ENCODE measurements at regions not wholly inside any gene's neighbourhood (a gene's known extent, or its start where the extent isn't known, plus 50 kb on each side); places are given as distances from the start of the nearest gene placed in this dataset.
A peak's percentile ranks its signal among the peaks of the same experiment; 100 is the strongest.
"Not testable (repeated sequence)": the region's sequence is repeated elsewhere in the genome, so short reads cannot be mapped to it uniquely, and the experiment has no call there.

DNA sequence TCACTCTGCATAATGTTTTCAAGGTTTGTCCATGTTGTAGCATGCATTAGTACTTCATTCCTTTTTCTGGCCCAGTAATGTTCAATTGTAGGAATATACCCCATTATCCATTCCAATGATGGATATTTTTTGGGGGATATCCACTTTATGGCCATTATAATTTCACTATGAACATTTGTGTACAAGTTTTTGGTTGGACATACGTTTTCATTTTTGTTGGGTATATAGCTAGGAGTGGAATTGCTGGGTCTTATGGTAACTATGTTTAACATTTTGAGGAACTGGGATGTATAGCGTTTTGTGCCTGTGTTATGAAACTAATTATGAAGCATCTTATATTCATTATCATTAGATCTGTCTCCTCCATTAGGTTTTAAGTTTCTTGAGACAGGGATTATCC, 191.6 kb downstream of the TM9SF2 start:
- Histone ChIP-seq H3K27me3 (ENCODE audit: low read depth) (peaks cover 51% of the 10 kb centered on the region), H3K4me1 (peaks cover 26% of the 10 kb centered on the region)

DNA sequence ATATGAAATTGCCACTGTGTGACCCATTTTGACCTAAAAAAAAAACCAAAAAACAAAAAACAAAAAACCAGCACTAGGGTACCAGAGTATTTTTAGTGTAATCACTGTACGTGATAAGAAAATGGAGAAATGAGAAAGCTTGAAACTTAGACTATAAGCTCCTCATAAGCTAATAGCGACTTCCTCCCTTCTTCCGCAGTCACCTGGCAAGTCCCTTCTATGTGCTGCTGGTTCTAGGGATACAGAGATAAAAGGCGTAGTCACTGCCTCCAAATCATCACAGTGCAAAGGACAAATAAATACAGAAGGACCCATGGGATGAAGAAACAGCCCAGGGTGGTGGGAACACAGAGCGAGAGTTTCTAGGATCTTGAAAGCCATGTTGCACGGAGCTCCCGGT, 190.3 kb downstream of the TM9SF2 start:
- Histone ChIP-seq H3K4me1 (peaks cover 26% of the 10 kb centered on the region), H3K4me3 (no peak overlapping the region), H3K36me3 (replicated peaks) (no peaks in the 10 kb centered on the region), H3K27me3 (ENCODE audit: low read depth) (peaks cover 51% of the 10 kb centered on the region), H3K9me3 (no peaks in the 10 kb centered on the region)
- in situ Hi-C loops (cut with MboI; ENCODE audit: low sequenced_read_pairs) = no loop called here
- DNase-seq (ENCODE audit: low spot score in 2 of 2) = no peak

More for the DNA sequence above, 191.6 kb downstream of the TM9SF2 start:
- Histone ChIP-seq H3K36me3 (replicated peaks) (no peaks in the 10 kb centered on the region), H3K4me3 (no peak overlapping the region), H3K9me3 (no peaks in the 10 kb centered on the region)
- no peak for DNase-seq (ENCODE audit: low spot score in 2 of 2)
- in situ Hi-C loops (cut with MboI; ENCODE audit: low sequenced_read_pairs) = no loop called here

DNA sequence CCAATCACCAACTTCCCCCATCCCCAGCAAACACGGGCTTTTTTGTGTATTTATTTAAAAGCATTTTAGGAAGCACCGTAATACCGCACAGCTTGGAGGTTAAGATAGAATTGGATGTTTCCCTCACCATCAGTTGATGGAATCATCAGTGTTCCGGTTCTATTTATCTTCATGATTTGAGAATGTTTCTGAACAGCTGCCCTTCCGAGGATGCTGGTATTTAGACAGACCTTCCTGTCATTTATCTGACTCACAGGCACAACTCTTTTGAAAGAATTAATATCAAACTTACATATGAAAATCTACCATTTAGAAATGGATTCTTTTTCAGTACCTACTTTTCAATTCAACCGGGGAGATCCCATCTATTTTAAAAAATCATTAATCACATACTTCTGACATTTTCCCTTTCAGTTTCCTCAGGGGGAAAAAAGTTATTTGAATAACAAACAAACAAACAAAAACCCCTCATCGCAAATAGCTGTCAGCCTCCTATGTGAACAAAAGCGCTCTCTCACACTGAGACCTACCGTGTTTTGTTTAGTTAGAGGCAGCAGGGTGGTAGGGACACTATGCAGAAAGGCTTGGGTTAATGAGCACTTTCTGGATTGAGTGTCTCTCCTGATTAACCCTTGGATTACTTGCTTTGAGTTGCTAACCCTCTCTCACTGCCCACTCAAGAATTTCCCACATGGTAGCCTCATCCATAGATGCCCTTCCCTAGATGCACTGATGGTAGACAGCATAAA, 189.3 kb downstream of the TM9SF2 start:
- in situ Hi-C loops (cut with MboI; ENCODE audit: low sequenced_read_pairs) = no loop called here
- no peaks in the 10 kb centered on the region for H3K9me3 ChIP-seq
- peak; percentile 22 to 42 for DNase-seq (ENCODE audit: low spot score in 2 of 2)
- H3K27me3 ChIP-seq (ENCODE audit: low read depth) = peaks cover 51% of the 10 kb centered on the region
- no peaks in the 10 kb centered on the region for H3K36me3 ChIP-seq (replicated peaks)
- H3K4me3 ChIP-seq = no peak overlapping the region
- peaks cover 26% of the 10 kb centered on the region for H3K4me1 ChIP-seq

DNA sequence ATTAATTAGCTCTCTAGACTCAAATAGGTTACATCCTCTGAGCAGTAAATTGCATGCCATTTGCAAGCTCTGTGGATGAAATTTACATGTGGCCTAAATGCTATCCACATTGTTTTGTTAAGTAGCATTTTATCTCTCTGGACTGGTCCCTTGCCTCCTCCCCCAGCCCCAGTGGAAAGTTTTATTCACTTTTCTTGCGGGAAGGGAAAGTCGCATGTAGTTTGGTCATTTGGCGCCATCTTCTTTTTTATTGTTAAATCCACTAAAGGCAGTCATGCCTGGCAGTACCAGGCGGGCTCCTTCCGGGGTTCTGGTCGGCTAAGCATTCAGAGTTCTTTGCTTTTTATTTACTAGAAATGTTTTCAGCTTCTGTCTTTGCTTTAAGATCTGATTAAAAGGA, 188.7 kb downstream of the TM9SF2 start:
- H3K4me1 ChIP-seq = peaks cover 26% of the 10 kb centered on the region
- H3K4me3 ChIP-seq = no peak overlapping the region
- in situ Hi-C loops (cut with MboI; ENCODE audit: low sequenced_read_pairs) = no loop called here
- peaks cover 46% of the 10 kb centered on the region for H3K27me3 ChIP-seq (ENCODE audit: low read depth)
- DNase-seq (ENCODE audit: low spot score in 2 of 2) = peak in 1 of 2 experiments; percentile 23
- H3K9me3 ChIP-seq = no peaks in the 10 kb centered on the region
- H3K36me3 ChIP-seq (replicated peaks) = no peaks in the 10 kb centered on the region

DNA sequence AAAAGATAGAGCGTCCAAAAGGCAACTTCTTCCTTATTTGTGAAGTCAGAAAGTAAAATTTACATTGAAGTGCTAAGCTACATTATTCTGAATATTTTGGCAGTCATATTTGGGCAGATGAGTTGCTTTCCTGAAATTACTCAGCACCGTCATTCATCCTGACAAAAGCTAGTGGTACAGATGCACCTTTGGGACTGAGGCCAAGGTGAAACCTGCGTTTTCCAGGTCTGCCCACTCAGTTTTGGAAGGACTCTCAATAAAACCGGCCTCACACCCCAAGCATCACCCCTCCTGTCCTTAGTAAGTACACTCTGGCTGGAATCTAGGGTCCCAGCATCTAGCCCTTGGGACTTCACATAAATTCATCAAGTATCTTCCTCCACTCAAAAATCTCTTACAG, 187.5 kb downstream of the TM9SF2 start:
- Histone ChIP-seq H3K27me3 (ENCODE audit: low read depth) (peaks cover 36% of the 10 kb centered on the region), H3K4me3 (no peak overlapping the region), H3K36me3 (replicated peaks) (no peaks in the 10 kb centered on the region), H3K9me3 (no peaks in the 10 kb centered on the region), H3K4me1 (peaks cover 20% of the 10 kb centered on the region)
- DNase-seq (ENCODE audit: low spot score in 2 of 2) = no peak
- in situ Hi-C loops (cut with MboI; ENCODE audit: low sequenced_read_pairs) = no loop called here

DNA sequence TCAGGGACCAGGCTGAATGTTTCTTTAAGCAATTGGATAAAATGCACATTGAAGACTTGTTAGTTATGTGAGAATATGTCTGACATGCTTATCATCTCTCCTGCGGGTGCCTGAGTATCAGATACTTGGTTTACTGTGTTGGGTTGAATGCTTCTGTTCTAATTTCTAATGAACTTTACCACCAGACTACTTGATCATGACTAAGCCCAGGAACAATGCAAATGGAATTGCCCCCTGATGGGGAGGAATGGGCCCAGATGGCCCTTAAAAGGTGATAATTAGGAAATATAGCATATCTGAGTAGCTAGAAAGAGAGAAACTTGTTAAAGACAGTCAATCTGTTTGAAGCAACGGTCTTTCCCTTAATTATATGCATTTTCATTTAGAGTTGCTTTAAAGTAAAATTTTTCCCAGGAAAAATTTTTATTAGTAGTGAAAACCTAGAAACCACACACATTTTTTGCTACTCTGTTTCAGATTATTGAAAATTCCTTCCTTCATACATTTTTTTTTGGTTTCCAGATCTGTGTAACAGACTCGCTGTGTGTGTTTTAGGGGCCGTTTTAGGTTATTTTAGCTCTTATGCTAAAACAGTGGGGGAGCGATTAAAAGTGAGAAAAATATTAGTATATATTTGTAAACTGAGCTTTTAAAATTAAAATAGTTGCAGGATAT, 186.6 kb downstream of the TM9SF2 start:
- no peaks in the 10 kb centered on the region for H3K36me3 ChIP-seq (replicated peaks)
- no peak for DNase-seq (ENCODE audit: low spot score in 2 of 2)
- peaks cover 17% of the 10 kb centered on the region for H3K4me1 ChIP-seq
- no peak overlapping the region for H3K4me3 ChIP-seq
- in situ Hi-C loops (cut with MboI; ENCODE audit: low sequenced_read_pairs) = no loop called here
- no peaks in the 10 kb centered on the region for H3K9me3 ChIP-seq
- peaks cover 34% of the 10 kb centered on the region for H3K27me3 ChIP-seq (ENCODE audit: low read depth)

DNA sequence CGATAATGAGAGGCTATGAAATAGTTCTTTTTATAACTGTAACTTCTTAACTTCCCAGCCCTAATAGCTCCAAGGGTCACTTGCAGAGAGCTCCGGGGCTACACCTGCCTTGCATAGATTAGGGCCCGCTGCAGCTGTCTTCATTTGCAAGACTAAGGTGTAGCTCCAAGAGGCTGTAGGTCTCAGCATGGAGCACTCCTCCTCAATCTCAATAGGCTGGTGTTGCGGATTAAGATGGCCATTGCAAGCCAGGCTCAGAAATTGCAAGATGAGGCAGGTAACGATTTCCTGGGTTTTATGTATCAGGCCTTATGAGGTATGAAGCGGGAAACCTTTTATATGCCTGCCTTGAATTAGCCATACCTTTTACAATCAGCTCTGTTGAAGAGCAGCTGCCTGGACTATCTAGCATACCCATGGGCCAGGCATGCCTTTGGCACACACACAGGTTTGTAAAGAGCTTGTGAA, 185.7 kb downstream of the TM9SF2 start:
- Histone ChIP-seq H3K36me3 (replicated peaks) (no peaks in the 10 kb centered on the region), H3K9me3 (no peaks in the 10 kb centered on the region), H3K27me3 (ENCODE audit: low read depth) (peaks cover 28% of the 10 kb centered on the region), H3K4me1 (peaks cover 17% of the 10 kb centered on the region), H3K4me3 (no peak overlapping the region)
- DNase-seq (ENCODE audit: low spot score in 2 of 2) = peak; percentile 30 to 48
- in situ Hi-C loops (cut with MboI; ENCODE audit: low sequenced_read_pairs) = no loop called here

DNA sequence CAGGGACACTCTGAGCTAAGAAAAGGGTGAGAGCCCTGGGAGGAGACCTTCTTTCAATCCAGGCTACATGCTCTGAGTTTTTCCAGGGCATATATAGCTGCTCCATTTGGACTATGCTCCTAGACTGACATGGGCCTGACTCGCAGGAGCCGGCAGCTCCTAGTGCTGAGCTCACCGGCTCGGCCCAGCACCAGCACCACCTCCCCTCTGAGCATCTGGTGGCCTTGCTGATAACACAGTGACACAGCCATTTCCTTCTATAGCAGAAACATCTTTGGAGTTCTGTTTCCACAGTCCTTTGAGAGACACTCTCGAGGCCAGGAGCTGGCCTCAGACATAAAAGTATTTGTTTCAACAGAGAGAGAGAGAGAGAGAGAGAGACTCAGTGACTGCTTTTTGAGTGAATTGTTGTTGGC, 184.9 kb downstream of the TM9SF2 start:
- Histone ChIP-seq H3K36me3 (replicated peaks) (no peaks in the 10 kb centered on the region), H3K9me3 (no peaks in the 10 kb centered on the region), H3K27me3 (ENCODE audit: low read depth) (peaks cover 21% of the 10 kb centered on the region), H3K4me3 (no peak overlapping the region), H3K4me1 (peaks cover 16% of the 10 kb centered on the region)
- no peak for DNase-seq (ENCODE audit: low spot score in 2 of 2)
- in situ Hi-C loops (cut with MboI; ENCODE audit: low sequenced_read_pairs) = no loop called here

DNA sequence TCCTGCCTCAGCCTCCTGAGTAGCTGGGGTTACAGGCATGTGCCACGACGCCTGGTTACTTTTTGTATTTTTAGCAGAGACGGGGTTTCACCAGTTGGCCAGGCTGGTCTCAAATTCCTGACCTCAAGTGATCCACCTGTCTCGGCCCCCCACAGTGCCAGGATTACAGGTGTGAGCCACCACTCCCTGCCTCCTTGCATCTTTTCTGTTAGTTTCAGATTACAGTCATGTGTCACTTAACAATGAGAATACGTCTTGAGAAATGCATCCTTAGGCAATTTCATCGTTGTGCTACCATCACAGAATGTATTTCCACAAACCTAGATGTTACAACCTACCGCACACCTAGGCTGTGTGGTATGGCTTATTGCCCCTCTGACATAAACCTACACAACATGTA, 180.4 kb downstream of the TM9SF2 start:
- no peak for DNase-seq (ENCODE audit: low spot score in 2 of 2)
- Histone ChIP-seq H3K27me3 (ENCODE audit: low read depth) (no peaks in the 10 kb centered on the region; the same call in 1 of the 2 replicates), H3K36me3 (replicated peaks) (no peaks in the 10 kb centered on the region), H3K4me3 (no peak overlapping the region), H3K4me1 (peaks cover 2% of the 10 kb centered on the region), H3K9me3 (no peaks in the 10 kb centered on the region)
- in situ Hi-C loops (cut with MboI; ENCODE audit: low sequenced_read_pairs) = no loop called here

DNA sequence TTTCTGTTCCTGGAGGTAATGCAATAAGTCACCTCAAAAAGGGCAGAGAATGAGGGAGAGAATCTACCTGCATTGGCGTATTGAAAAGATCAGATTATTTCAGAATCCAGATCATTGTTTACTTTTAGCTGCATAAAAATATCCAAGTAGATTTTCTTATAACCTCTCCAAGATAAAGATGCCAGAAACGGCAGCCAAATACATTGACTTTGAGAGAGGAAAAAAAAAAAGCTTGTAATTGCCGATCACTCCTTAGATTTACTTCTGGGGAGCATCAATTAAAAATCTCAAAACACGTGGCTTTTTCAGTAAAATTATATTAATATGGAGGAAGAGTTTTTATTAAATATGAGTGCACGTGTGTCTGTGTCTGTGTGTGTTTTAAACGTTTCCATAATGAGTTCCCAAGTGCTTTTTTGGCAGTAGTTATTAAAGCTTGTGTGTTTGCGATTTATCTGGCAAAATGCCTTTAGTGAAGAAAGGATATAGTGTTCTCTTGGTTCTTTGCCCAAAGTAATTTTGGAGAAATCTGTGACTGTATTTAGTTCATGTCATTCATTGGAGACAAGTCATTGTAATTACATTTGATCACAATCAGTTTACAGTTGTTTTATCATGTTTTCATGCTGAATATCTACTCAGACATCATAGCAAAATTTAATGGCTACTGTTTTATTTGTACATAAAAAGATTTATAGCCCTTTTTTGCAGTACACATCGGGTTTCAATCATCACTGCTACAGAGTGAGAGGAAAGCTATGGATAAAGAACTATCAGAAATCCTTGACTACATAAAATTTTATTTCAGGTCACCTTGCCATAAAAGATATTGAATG, 176.1 kb downstream of the TM9SF2 start:
- H3K27me3 ChIP-seq (ENCODE audit: low read depth) = no peaks in the 10 kb centered on the region; the same call in 1 of the 2 replicates
- H3K4me3 ChIP-seq = no peak overlapping the region
- peaks cover 2% of the 10 kb centered on the region; the same call in 1 of the 2 replicates for H3K4me1 ChIP-seq
- H3K9me3 ChIP-seq = no peaks in the 10 kb centered on the region
- in situ Hi-C loops (cut with MboI; ENCODE audit: low sequenced_read_pairs) = no loop called here
- no peak for DNase-seq (ENCODE audit: low spot score in 2 of 2)
- H3K36me3 ChIP-seq (replicated peaks) = no peaks in the 10 kb centered on the region

DNA sequence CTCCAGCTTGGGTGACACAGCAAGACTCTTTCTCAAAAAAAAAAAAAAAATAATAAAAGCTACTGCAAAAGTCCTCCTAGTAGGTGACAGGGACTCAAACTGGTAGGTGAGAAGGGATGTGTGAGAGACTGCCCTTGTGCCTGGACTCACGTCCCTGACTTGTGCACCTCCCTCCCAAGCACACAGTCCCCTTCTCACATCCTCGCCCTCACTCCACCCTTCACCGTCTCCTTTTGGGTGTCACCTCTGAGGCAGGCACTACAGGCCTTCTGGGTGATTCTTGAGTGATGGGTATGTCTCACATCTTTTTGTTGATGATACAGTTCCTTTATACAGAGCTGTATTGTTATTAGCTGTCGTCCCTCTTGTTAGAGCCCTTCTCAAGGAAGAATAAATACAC, 170.5 kb downstream of the TM9SF2 start:
- Histone ChIP-seq H3K4me3 (no peak overlapping the region), H3K27me3 (ENCODE audit: low read depth) (peaks cover 8% of the 10 kb centered on the region; the same call in 1 of the 2 replicates), H3K4me1 (no peaks in the 10 kb centered on the region), H3K36me3 (replicated peaks) (no peaks in the 10 kb centered on the region), H3K9me3 (no peaks in the 10 kb centered on the region)
- no peak for DNase-seq (ENCODE audit: low spot score in 2 of 2)
- in situ Hi-C loops (cut with MboI; ENCODE audit: low sequenced_read_pairs) = no loop called here

DNA sequence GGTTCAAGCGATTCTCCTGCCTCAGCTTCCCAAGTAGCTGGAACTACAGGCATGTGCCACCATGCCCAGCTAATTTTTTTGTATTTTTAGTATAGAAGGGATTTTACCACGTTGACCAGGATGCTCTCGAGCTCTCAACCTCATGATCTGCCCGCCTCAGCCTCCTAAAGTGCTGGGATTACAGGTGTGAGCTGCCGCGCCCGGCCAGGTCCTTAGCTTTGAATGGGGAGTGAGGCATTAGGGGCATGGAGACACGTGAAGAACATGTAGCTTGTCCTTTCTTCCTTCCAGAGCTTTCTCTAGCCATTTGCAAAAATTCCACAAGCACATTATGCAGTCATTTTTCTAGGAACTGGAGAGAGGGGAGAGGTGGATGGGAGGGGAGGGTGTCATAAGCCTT, 167.8 kb downstream of the TM9SF2 start:
- H3K36me3 ChIP-seq (replicated peaks); in situ Hi-C loops (cut with MboI; ENCODE audit: low sequenced_read_pairs): not testable (repeated sequence)

DNA sequence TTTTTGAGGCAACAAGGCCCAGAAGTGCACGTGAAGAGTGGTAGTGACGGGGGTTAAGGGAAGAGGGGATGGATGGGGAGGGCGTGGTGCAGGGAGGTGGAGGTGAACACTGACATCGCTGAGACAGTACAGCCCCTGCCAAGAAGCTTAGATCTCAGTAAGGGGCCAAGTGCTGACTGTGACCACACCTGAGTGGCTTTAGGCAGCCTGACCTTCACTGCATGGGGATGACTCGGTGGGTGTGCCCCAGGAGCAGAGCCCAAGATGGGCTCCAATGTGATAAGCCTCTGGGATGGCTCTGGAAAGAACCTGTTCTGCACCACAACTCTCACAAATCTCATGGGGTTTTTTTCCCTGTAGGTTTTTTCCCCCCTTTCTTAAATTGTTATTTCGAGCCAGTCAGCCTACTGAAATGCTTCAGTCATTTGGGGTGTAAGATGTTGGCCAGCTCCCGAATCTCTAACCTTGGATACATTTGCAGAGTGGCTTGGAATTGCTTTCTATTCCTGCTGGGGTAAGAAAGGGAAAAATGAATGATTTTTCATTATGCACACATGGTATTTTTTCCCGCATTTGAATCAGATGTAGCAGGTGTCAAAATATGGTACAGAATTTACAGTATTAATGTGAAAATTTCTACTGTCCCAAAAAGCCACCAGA, 165.0 kb downstream of the TM9SF2 start:
- in situ Hi-C loops (cut with MboI; ENCODE audit: low sequenced_read_pairs) = no loop called here
- no peaks in the 10 kb centered on the region for H3K4me1 ChIP-seq
- H3K36me3 ChIP-seq (replicated peaks) = no peaks in the 10 kb centered on the region
- DNase-seq (ENCODE audit: low spot score in 2 of 2) = no peak
- H3K4me3 ChIP-seq = no peak overlapping the region
- H3K27me3 ChIP-seq (ENCODE audit: low read depth) = peaks cover 51% of the 10 kb centered on the region
- H3K9me3 ChIP-seq = no peaks in the 10 kb centered on the region

More for the DNA sequence above, 167.8 kb downstream of the TM9SF2 start:
- not testable (repeated sequence) for DNase-seq (ENCODE audit: low spot score in 2 of 2); H3K4me3 ChIP-seq; H3K9me3 ChIP-seq; H3K4me1 ChIP-seq
- peaks cover 24% of the 10 kb centered on the region for H3K27me3 ChIP-seq (ENCODE audit: low read depth)

All from HAP-1 (cell line).